ENCODE measurements at regions not wholly inside any gene's neighbourhood (a gene's known extent, or its start where the extent isn't known, plus 50 kb on each side); places are given as distances from the start of the nearest gene placed in this dataset.
"Not testable (repeated sequence)": the region's sequence is repeated elsewhere in the genome, so short reads cannot be mapped to it uniquely, and the experiment has no call there.

DNA sequence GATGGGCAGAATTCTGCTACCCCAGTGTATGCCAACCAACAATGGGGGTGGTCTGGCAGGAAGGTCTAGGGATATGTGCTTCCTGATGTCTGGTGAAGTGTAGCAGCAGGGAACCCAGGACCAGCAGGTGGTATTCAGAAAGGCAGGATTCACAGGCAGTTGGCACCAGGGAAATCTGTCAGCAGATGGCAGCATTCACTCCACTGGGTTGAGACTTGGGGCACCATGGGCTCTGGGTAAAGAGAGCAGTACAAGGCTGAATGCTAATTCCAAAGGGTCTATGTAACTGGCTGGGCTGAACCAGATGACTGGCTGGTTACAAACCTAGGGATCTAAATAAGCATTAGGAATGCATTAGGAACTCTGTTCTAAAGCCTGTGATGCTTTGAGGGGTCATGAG lies 466.9 kb upstream of the STXBP6 start:
- H3K27ac Mint-ChIP-seq, result no peak overlapping the region
- H3K9me3 Mint-ChIP-seq, result peaks cover 14% of the 10 kb centered on the region
- no peak for ATAC-seq
- no peak for DNase-seq (ENCODE audit: low spot score in 2 of 2)
- H3K36me3 Mint-ChIP-seq, result no peaks in the 10 kb centered on the region
- H3K4me1 Mint-ChIP-seq, result no peaks in the 10 kb centered on the region
- H3K4me3 Mint-ChIP-seq, result no peak overlapping the region

DNA sequence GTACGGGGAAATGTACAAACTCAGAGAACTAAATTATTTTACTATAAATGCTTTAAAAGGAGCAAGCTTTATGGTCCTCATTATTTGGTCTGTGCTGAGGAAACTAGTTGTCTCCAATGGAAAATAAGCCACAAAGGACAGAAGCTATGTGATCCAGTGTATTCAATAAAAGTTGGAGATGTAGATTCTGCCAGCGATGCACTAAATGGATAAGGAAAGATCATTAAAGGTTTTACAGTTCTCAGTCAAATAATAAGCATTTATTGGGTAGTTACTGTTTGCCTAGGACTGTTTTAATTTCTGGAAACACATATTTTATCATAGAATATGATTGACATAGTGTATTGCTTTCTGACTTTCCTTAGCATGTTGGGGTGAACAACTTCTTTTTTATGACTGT lies 458.9 kb upstream of the STXBP6 start:
- ATAC-seq, result no peak
- H3K27ac Mint-ChIP-seq, result no peak overlapping the region
- no peaks in the 10 kb centered on the region for H3K36me3 Mint-ChIP-seq
- no peaks in the 10 kb centered on the region for H3K4me1 Mint-ChIP-seq
- H3K4me3 Mint-ChIP-seq, result no peak overlapping the region
- DNase-seq (ENCODE audit: low spot score in 2 of 2), result no peak
- H3K9me3 Mint-ChIP-seq, result peaks cover 14% of the 10 kb centered on the region

- Mint-ChIP-seq H3K9me3 (peaks cover 4% of the 10 kb centered on the region), H3K4me3 (no peak overlapping the region), H3K27ac (no peak overlapping the region), H3K4me1 (no peaks in the 10 kb centered on the region), H3K36me3 (no peaks in the 10 kb centered on the region)
- DNase-seq (ENCODE audit: low spot score in 2 of 2) (no peak), ATAC-seq (no peak)
These were observed 451.8 kb upstream of the STXBP6 start for GRCh38 chr14:25501749-25502148.

- H3K4me1 Mint-ChIP-seq, result no peaks in the 10 kb centered on the region
- H3K36me3 Mint-ChIP-seq, result no peaks in the 10 kb centered on the region
- ATAC-seq (no peak), DNase-seq (ENCODE audit: low spot score in 2 of 2) (no peak)
- H3K9me3 Mint-ChIP-seq, result peaks cover 3% of the 10 kb centered on the region
- no peak overlapping the region for H3K4me3 Mint-ChIP-seq
- H3K27ac Mint-ChIP-seq, result no peak overlapping the region
These were observed 439.0 kb upstream of the STXBP6 start for GRCh38 chr14:25488961-25489360.

- Mint-ChIP-seq H3K4me3 (no peak overlapping the region), H3K4me1 (no peaks in the 10 kb centered on the region), H3K9me3 (no peaks in the 10 kb centered on the region), H3K27ac (no peak overlapping the region), H3K36me3 (no peaks in the 10 kb centered on the region)
- ATAC-seq, result no peak
- no peak for DNase-seq (ENCODE audit: low spot score in 2 of 2)
These were observed 435.4 kb upstream of the STXBP6 start for GRCh38 chr14:25485381-25485780.

GRCh38 chr14:25484906-25485305 lies 435.0 kb upstream of the STXBP6 start:
- no peaks in the 10 kb centered on the region for H3K9me3 Mint-ChIP-seq
- H3K27ac Mint-ChIP-seq, result no peak overlapping the region
- H3K4me1 Mint-ChIP-seq, result no peaks in the 10 kb centered on the region
- no peaks in the 10 kb centered on the region for H3K36me3 Mint-ChIP-seq
- ATAC-seq (no peak), DNase-seq (ENCODE audit: low spot score in 2 of 2) (no peak)
- no peak overlapping the region for H3K4me3 Mint-ChIP-seq

DNA sequence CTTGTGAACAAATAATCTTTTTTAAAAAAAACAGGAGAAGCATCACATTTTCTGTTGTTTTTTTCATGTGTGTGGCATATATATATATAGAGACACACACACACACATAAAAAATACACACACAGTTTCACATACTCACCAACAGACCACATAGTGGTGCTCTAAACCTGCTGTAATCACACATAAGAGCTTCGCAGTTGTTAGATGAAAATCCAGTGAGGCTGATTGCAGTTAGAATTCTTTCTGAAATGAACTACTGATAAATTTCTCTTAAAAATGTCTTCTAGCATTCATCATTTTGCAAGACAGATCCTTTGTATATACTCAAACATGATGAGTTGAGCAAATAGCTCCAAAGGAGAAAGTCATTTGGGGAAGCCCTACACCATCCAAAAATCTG lies 434.3 kb upstream of the STXBP6 start:
- H3K36me3 Mint-ChIP-seq, result no peaks in the 10 kb centered on the region
- no peak overlapping the region for H3K4me3 Mint-ChIP-seq
- no peaks in the 10 kb centered on the region for H3K9me3 Mint-ChIP-seq
- no peak for DNase-seq (ENCODE audit: low spot score in 2 of 2)
- no peak for ATAC-seq
- no peaks in the 10 kb centered on the region for H3K4me1 Mint-ChIP-seq
- no peak overlapping the region for H3K27ac Mint-ChIP-seq

DNA sequence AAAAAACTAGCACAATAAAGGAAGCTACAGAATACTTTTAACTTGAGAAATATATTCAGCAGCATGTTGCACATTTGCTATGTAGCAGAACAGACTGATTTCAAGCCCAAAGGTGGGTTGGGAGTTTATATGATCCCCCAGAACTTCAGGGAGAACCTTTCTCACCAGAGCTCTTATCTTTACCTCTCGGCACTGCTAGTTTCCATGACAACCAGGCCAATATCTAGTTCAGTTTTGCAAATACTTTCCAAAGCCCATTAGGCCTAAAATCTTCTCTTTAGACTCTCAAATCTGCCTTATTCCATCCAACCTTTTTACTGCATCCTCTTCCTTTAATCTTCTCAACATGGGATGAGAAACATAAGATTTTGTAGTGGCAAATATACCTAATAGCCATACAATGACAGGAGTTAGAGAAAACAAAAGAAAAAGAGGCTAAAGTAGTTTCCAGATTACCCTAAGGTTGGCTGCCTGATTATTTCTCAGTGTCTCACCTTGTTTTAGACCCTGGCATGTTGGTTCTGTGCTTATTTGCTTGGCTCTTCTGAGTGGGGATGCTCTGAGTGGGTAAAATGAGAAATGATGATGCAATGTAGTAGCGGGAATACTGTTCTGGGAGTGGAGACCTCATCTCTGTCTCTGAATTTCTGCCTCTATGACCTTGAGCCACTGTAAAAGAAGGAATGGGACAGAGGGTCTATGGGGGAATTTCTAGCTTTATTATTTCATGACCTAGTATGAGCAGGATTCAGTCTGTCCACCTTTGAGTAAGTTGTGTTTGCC lies 427.6 kb upstream of the STXBP6 start:
- no peak overlapping the region for H3K27ac Mint-ChIP-seq
- H3K9me3 Mint-ChIP-seq, result peaks cover 4% of the 10 kb centered on the region
- no peak for DNase-seq (ENCODE audit: low spot score in 2 of 2)
- no peak for ATAC-seq
- H3K4me1 Mint-ChIP-seq, result no peaks in the 10 kb centered on the region
- no peaks in the 10 kb centered on the region for H3K36me3 Mint-ChIP-seq
- H3K4me3 Mint-ChIP-seq, result no peak overlapping the region

GRCh38 chr14:25472700-25473099 lies 422.8 kb upstream of the STXBP6 start:
- ATAC-seq (no peak), DNase-seq (ENCODE audit: low spot score in 2 of 2) (no peak)
- Mint-ChIP-seq H3K36me3 (no peaks in the 10 kb centered on the region), H3K4me1 (no peaks in the 10 kb centered on the region), H3K9me3 (peaks cover 2% of the 10 kb centered on the region), H3K27ac (no peak overlapping the region), H3K4me3 (no peak overlapping the region)

DNA sequence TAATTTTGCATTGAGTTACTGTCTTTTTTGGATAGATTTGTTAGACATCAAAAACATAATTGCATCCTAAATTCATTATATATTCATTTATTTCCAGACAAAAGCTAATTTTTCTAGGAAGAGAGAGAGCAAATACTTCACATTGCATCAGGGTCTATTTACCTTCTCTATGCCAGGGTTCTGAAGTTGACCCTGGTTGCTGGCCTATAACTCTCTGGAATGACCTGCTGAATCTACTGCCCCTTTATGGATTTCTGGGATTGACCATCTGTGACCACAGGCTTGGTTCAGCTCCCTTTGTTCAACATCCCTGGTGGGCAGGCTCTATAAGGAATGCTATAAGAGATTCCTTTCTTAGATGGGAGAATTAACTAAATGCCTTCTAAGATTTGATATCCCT lies 414.8 kb upstream of the STXBP6 start:
- no peaks in the 10 kb centered on the region for H3K36me3 Mint-ChIP-seq
- H3K4me3 Mint-ChIP-seq, result no peak overlapping the region
- no peak overlapping the region for H3K27ac Mint-ChIP-seq
- no peak for ATAC-seq
- no peak for DNase-seq (ENCODE audit: low spot score in 2 of 2)
- H3K9me3 Mint-ChIP-seq, result no peaks in the 10 kb centered on the region
- no peaks in the 10 kb centered on the region for H3K4me1 Mint-ChIP-seq

DNA sequence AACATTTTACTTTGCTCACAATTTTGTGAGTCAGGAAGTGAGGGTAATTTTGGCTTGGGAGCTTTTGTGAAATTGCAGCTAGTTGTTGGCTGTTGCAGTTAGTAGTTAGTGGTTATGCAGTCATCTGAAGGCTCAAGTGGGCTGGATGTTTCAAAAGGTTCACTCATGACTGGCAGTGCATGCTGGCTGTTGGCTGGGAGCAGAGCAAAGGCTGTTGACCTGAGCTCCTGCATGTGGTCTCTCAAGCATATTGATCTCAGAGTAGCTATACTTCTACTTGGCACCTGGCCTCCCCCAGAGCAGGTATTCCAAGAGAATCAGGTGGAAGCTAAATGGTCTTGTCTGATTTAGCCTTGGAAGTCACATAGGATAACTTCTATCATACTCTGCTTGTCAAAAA lies 414.1 kb upstream of the STXBP6 start:
- no peaks in the 10 kb centered on the region for H3K4me1 Mint-ChIP-seq
- H3K9me3 Mint-ChIP-seq, result no peaks in the 10 kb centered on the region
- no peak overlapping the region for H3K27ac Mint-ChIP-seq
- ATAC-seq (no peak), DNase-seq (ENCODE audit: low spot score in 2 of 2) (no peak)
- H3K36me3 Mint-ChIP-seq, result no peaks in the 10 kb centered on the region
- no peak overlapping the region for H3K4me3 Mint-ChIP-seq

DNA sequence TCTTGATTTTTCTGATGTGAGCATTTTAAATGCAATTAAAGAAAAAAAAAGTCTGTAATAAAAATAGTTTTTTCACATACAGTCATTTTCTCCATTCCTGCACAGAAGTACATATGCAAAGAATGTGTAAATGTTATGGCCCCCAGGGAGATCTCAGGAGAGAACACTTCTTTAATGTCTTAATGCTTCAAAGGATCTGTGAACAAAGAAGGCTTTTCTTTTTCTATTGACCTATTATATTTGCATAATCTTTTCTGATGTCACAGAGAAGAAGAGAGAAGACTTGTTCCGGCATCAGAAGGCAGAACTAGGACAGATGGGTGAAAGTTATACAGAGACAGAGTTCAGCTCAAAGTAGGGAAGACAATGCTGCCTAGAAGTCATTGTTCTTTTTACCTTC lies 413.5 kb upstream of the STXBP6 start:
- H3K4me1 Mint-ChIP-seq, result no peaks in the 10 kb centered on the region
- no peak for ATAC-seq
- no peak for DNase-seq (ENCODE audit: low spot score in 2 of 2)
- no peak overlapping the region for H3K27ac Mint-ChIP-seq
- H3K36me3 Mint-ChIP-seq, result no peaks in the 10 kb centered on the region
- H3K4me3 Mint-ChIP-seq, result no peak overlapping the region
- H3K9me3 Mint-ChIP-seq, result no peaks in the 10 kb centered on the region

DNA sequence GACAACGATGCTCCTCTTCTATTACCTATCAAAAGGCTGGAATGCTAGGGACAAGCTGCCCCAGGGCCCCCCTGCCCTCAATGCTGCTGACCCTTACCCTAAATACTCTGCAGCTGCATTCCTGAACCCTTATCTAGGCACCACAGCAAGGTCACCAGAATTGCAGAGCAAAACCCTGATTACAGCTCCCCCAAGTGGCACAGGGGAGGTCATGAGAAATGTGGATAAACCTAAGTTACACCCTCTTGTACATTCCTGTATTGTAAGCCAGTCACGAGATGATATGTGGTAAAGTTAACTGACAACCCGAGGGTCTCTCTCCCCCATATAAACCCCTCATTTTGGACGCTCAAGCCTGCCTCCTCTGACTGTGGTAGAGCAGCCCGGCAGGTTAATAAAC lies 411.8 kb upstream of the STXBP6 start:
- Mint-ChIP-seq H3K36me3 (no peaks in the 10 kb centered on the region), H3K27ac (no peak overlapping the region), H3K4me3 (no peak overlapping the region), H3K9me3 (no peaks in the 10 kb centered on the region), H3K4me1 (no peaks in the 10 kb centered on the region)
- no peak for ATAC-seq
- DNase-seq (ENCODE audit: low spot score in 2 of 2), result no peak

DNA sequence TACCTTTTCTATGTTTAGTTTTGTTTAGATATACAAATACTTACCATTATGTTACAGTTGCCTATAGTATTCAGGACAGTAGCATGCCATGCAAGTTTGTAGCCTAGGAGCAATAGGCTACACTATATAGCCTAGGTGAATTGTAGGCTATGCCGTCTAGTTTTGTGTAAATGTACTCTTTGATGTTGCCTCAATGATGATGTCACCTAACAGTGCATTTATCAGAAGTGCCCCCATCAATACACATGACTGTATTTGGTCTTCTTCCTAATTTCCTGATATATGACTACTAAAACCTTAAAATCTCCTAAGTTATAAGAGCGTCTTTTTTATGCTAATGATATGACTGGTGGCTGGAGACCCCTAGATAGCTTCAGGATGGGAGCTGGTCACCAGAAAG lies 394.4 kb upstream of the STXBP6 start:
- Mint-ChIP-seq H3K9me3 (peaks cover 7% of the 10 kb centered on the region), H3K27ac (no peak overlapping the region), H3K4me3 (no peak overlapping the region), H3K4me1 (no peaks in the 10 kb centered on the region), H3K36me3 (no peaks in the 10 kb centered on the region)
- ATAC-seq (no peak), DNase-seq (ENCODE audit: low spot score in 2 of 2) (no peak)

DNA sequence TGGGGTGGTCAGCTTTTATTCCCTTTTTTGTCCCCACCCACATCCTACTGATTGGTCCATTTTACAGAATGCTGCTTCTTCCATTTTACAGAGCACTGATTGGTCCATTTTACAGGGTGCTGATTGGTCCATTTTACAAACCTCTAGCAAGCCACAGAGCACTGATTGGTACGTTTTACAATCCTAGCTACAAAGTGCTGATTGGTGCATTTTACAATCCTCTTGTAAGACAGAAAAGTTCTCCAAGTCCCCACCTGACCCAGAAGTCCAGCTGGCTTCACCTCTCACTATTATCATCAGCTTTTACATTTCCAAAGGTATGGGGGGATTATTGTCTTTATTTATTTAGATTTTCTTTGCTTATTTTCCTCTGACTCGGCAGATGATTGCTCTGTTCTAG lies 390.4 kb upstream of the STXBP6 start:
- H3K36me3 Mint-ChIP-seq; H3K27ac Mint-ChIP-seq; H3K4me1 Mint-ChIP-seq; ATAC-seq; DNase-seq (ENCODE audit: low spot score in 2 of 2); H3K4me3 Mint-ChIP-seq: not testable (repeated sequence)
- peaks cover 10% of the 10 kb centered on the region for H3K9me3 Mint-ChIP-seq

DNA sequence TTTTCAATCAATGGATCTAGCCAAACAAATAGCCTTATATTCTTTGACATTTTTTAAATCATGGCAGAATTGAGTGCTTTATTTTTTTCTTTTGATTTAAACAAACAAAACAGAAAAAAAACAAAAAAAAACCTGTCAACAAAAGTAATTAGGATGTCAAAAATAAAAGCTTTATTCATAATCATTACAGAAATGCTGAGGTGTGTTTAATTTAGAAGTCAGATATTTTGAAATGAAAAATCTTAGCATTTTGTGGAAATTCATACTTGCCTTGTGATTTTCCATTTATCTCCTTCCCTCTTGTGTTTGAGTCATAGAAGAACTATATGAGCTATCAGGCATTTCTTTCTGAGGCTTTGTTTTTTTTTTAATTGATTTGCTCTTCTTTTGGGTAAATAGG lies 387.0 kb upstream of the STXBP6 start:
- DNase-seq (ENCODE audit: low spot score in 2 of 2), result no peak
- H3K27ac Mint-ChIP-seq, result no peak overlapping the region
- ATAC-seq, result no peak
- no peaks in the 10 kb centered on the region for H3K4me1 Mint-ChIP-seq
- H3K36me3 Mint-ChIP-seq, result no peaks in the 10 kb centered on the region
- H3K4me3 Mint-ChIP-seq, result no peak overlapping the region
- H3K9me3 Mint-ChIP-seq, result peaks cover 17% of the 10 kb centered on the region

Measured in stimulated activated effector memory CD8-positive, alpha-beta T cell treated with anti-CD3 and anti-CD28 coated beads, Interleukin-12 subunit alpha, Interleukin-12 subunit beta, amount 100 ng/mL, for 72 hours (primary cell).